ENCODE measurements at regions not wholly inside any gene's neighbourhood (a gene's known extent, or its start where the extent isn't known, plus 50 kb on each side); places are given as distances from the start of the nearest gene placed in this dataset.

GRCh38 chr16:14011001-14011400, 60.1 kb upstream of the MRTFB start:
- DNase-seq (ENCODE audit: low read depth): no peak
- no peak for TF ChIP-seq CTCF (IDR thresholded peaks at IDR 0.05; ENCODE audit: control insufficient read depth, extremely low read depth, insufficient read depth)
- no peak overlapping the region for H3K4me3 ChIP-seq (ENCODE audit: low read depth, low read length)

GRCh38 chr16:14011846-14012245, 59.3 kb upstream of the MRTFB start:
- no peak for DNase-seq (ENCODE audit: low read depth)
- no peak overlapping the region for H3K4me3 ChIP-seq (ENCODE audit: low read depth, low read length)
- no peak for TF ChIP-seq CTCF (IDR thresholded peaks at IDR 0.05; ENCODE audit: control insufficient read depth, extremely low read depth, insufficient read depth)

DNA sequence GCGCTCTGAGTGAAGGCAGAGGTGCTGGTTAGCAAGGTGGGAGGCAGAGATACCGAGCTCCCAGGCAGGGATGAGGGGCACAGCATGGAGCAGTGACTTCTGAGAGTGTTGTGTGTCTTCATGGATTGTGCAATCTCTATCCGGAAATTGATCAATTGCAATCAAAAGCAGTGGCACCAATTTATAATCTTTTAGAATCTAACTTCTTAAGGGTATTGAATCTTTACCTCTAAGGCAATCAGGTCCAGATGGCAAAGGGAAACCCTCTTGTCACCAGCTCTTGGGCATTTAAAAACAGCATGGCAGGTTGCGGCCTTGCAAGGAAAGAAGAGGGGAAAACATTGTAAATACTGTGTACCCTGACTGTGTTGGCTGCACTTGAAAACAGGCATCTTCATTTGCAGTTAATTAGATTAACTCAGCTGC, 58.0 kb upstream of the MRTFB start:
- DNase-seq (ENCODE audit: low read depth): no peak
- H3K4me3 ChIP-seq (ENCODE audit: low read depth, low read length): no peak overlapping the region
- TF ChIP-seq CTCF (IDR thresholded peaks at IDR 0.05; ENCODE audit: control insufficient read depth, extremely low read depth, insufficient read depth): no peak

DNA sequence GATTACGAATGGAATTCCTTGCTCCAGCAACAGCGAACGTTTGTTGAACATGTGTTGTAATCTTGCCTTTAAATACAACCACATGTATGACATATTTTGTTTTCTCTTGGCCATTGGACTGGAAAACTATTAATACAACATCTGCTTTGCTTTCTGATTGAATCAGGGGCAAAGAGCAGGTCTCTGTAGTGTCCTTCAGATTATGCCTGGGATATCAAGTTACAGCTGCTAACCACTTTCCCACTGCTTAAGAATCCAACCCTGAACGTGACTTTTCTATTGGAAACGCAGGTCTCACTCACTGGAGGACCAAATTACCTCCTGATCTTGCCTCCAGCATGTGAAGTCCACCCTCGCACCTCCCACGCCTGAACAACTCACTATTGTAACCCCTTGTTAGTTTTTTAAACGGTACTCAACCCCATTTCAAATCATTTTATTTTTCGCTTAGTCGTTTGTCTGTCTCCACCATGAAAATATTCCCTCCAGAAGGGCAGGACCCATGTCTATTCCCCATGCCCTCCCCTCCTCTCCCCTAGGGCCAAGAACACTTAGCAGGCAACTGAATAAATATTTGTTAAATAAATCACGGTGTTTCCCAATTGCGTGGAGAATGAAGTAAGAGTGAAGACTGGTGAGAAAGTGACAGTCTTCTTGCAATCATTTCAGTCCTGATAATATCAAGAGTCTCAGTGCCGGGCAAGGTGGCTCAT, 57.4 kb upstream of the MRTFB start:
- DNase-seq (ENCODE audit: low read depth): no peak

DNA sequence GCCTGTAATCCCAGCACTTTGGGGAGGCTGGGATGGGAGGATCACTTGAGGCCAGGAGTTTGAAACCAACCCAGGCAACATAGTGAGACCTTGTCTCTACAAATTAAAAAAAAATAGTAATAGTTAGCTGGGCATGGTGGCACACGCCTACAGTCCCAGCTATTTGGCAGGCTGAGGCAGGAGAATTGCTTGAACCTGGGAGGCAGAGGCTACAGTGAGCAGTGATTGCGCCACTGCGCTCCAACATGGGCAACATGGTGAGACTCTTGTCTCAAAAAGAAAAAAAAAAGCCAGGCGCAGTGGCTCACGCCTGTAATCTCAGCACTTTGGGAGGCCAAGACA, 56.9 kb upstream of the MRTFB start:
- TF ChIP-seq CTCF (IDR thresholded peaks at IDR 0.05; ENCODE audit: control insufficient read depth, extremely low read depth, insufficient read depth): no peak
- DNase-seq (ENCODE audit: low read depth): no peak
- H3K4me3 ChIP-seq (ENCODE audit: low read depth, low read length): no peak overlapping the region

More for the DNA sequence above, 57.4 kb upstream of the MRTFB start:
- H3K4me3 ChIP-seq (ENCODE audit: low read depth, low read length): no peak overlapping the region
- TF ChIP-seq CTCF (IDR thresholded peaks at IDR 0.05; ENCODE audit: control insufficient read depth, extremely low read depth, insufficient read depth): no peak

DNA sequence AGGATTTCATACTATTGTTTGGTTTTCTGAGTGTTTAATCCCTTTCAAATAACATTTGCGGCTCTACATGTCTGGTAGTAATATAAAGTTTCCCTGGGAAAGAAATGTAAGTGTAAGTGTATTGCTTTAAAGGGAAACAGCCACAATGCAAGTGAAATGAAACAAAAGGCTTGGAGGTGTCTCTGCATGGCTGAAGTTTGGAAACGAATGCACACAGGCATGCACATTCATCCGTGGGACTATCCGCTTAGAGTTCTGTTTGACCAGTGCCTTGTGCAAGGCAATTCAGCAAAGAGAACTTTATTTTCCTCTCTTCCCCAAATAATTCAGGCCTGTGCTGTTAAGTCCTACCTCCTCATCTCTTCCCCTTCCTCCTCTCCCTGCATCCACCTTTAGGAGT, 56.1 kb upstream of the MRTFB start:
- no peak overlapping the region for H3K4me3 ChIP-seq (ENCODE audit: low read depth, low read length)
- no peak for TF ChIP-seq CTCF (IDR thresholded peaks at IDR 0.05; ENCODE audit: control insufficient read depth, extremely low read depth, insufficient read depth)
- no peak for DNase-seq (ENCODE audit: low read depth)

DNA sequence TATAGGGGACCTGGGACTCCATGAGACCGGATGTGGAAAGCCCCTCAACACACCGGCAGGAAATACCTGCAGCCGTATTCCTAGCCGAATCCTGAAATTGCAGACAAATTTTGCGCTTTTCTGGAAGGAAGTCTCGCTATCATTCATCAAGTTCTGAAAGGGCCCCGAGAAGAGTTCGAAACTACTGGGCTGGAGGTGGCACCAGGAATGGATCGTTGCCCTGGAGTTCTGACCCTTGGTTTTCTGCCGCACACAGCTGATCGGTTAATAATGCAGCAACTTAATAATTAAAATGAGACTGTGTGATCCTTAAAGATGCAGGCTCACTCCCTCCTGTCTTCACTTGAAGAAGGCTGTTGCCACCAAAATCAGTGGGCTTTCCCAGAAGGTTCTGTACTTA, 55.7 kb upstream of the MRTFB start:
- TF ChIP-seq CTCF (IDR thresholded peaks at IDR 0.05; ENCODE audit: control insufficient read depth, extremely low read depth, insufficient read depth): no peak
- no peak for DNase-seq (ENCODE audit: low read depth)
- no peak overlapping the region for H3K4me3 ChIP-seq (ENCODE audit: low read depth, low read length)
